ENCODE measurements at regions not wholly inside any gene's neighbourhood (a gene's known extent, or its start where the extent isn't known, plus 50 kb on each side); places are given as distances from the start of the nearest gene placed in this dataset.

- TF ChIP-seq ZNF169 (tag by site-specific recombination; IDR thresholded peaks at IDR 0.05) = no peak
Measured at GRCh38 chr15:29344474-29344873, 74.9 kb upstream of the NSMCE3 start (continued).

- Histone ChIP-seq H3K27ac (ENCODE audit: extremely low read depth, low read depth, low read length) (no peak overlapping the region), H3K36me3 (ENCODE audit: control insufficient read depth in 2 of 2, insufficient read depth in 1 of 2, low read length in 2 of 2) (no peaks in the 10 kb centered on the region), H3K4me1 (ENCODE audit: control insufficient read depth, insufficient read depth, low read length) (no peaks in the 10 kb centered on the region), H3K4me3 (ENCODE audit: low read depth, low read length) (no peak overlapping the region), H3K9me3 (ENCODE audit: control insufficient read depth, insufficient read depth, low read depth, low read length) (no peaks in the 10 kb centered on the region)
- no peak for TF ChIP-seq ZNF449 (tag by site-specific recombination; IDR thresholded peaks at IDR 0.05)
- TF ChIP-seq ZNF639 (tag by site-specific recombination; IDR thresholded peaks at IDR 0.05) = no peak
- TF ChIP-seq PRDM4 (tag by site-specific recombination; IDR thresholded peaks at IDR 0.05) = no peak
- no peak for TF ChIP-seq TSHZ1 (tag by site-specific recombination; IDR thresholded peaks at IDR 0.05; ENCODE audit: borderline replicate concordance)
- no peak for TF ChIP-seq ZNF16 (tag by site-specific recombination; IDR thresholded peaks at IDR 0.05; ENCODE audit: low read depth)
- TF ChIP-seq REPIN1 (tag by site-specific recombination; IDR thresholded peaks at IDR 0.05; ENCODE audit: low read depth) = no peak
- no peak for TF ChIP-seq ZNF274 (IDR thresholded peaks at IDR 0.05; ENCODE audit: low read length)
- no peak for TF ChIP-seq ZNF274 (tag by site-specific recombination; IDR thresholded peaks at IDR 0.05; ENCODE audit: borderline replicate concordance)
- no peak for TF ChIP-seq ZFHX2 (tag by site-specific recombination; conservative IDR thresholded peaks at IDR 0.05)
- no peak for TF ChIP-seq MYNN (tag by site-specific recombination; IDR thresholded peaks at IDR 0.05; ENCODE audit: borderline replicate concordance)
- no peak for TF ChIP-seq ZNF292 (tag by site-specific recombination; IDR thresholded peaks at IDR 0.05; ENCODE audit: borderline replicate concordance, low read depth)
- no peak for TF ChIP-seq KLF8 (tag by site-specific recombination; IDR thresholded peaks at IDR 0.05)
- TF ChIP-seq ZNF132 (tag by site-specific recombination; IDR thresholded peaks at IDR 0.05; ENCODE audit: borderline replicate concordance) = no peak
- no peak for TF ChIP-seq ZNF664 (tag by site-specific recombination; IDR thresholded peaks at IDR 0.05)
- no peak for TF ChIP-seq ZNF560 (tag by site-specific recombination; IDR thresholded peaks at IDR 0.05; ENCODE audit: borderline replicate concordance)
- ChIA-PET POLR2A (no interaction called here), CTCF (no interaction called here)
Measured at GRCh38 chr15:29343229-29343628, 73.6 kb upstream of the NSMCE3 start.
